AML-193 (cell line): ENCODE measurements at regions not wholly inside any gene's neighbourhood (a gene's known extent, or its start where the extent isn't known, plus 50 kb on each side); places are given as distances from the start of the nearest gene placed in this dataset.

Experiments used
- DNase-seq, 2 experiments: peaks; one replicate each; lab custom pipeline; 2025; lab: John Stamatoyannopoulos, UW

DNA sequence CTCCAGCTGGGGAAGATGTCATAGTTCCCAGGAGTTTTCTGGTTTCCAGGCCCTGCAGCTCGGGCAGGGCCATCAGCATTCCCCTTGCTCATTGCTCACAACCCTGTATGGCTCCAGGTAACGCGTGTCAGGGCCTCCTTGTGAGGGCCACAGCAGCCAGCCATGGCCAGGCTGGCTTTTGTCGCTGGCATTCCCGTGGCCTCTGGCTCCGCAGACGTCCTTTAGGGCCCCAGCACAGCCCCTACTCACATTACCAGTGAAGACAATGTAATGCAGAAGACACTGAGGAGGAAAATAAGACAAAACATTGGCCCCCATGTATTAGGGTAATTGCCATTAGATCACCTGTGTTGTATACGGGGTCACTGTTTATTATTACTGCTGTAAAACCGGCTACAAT is 1799.0 kb downstream of the TP53TG3F start:
- no peak for DNase-seq

DNA sequence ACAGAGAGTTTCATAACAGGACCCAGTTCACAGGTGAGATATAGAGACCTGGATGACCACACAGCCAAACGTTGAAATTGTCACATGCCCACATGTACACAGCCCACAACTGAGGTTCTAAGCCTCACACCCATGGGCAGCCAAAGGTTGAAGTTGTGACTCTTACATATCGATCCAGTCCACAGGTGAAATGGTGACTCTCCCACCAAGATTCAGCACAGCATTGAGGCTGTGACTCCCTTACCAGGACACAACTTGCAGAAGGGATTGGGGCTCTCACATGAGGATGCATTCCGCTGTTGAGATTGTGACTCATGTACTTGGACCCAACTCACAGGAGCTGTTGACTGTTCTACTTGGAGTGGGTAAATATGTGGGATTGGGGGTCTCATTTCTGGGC is 1836.4 kb downstream of the TP53TG3F start:
- DNase-seq: no peak

- DNase-seq: no peak
These were observed 1837.7 kb downstream of the TP53TG3F start for GRCh38 chr16:35296962-35297653.

DNA sequence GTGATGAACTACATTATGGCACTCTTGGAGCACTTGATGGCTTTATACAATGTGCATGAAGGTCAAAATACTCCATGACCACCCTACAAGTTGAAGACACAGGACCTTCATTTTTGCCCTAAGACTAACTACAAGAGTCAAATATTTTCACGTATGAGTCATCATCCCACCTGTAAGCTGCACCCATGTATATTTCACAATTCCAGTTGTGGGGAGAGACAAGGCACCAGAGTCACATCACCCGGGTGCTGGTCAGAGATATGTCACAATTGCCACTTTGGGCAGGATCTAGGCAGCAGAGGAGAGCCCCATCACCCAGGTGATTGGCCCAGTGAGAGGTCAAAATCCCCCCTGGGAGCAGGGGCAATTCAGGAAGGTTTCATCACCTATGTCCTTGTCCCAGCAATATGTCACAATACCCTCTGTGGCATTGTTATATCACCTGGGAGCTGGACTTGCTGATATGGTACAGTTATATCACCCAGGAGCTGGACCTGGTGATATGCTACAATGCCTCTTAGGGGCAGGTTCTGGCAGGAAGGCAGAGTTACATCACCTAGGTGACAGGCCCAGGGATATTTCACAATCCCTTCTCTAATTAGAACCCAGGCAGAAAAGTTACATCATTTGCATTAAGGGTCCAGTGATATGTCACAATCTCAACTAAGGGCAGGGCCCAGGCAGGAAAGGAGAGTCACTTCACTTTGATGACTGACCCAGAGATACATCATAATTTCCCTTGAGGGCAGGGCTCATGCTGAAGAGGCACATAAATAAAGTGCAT is 1839.2 kb downstream of the TP53TG3F start:
- DNase-seq: no peak

DNA sequence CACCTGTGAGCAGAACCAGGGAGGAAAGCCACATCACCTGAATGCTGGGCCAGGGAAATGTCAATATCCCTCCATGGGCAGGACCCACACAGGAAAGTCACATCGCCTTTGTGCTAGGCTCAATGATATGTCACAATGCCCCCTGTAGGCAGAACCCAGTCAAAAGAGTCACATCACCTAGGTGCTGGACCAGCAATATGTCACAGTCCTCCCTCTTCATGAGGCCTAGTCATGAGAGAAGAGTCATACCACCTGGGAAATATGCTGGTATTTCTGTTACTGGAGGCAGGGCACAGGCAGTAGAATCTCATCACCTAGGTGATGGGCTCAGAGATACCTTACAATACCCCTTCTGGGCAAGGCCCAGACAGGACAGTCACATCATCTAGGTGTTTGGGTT is 1843.4 kb downstream of the TP53TG3F start:
- no peak for DNase-seq

DNA sequence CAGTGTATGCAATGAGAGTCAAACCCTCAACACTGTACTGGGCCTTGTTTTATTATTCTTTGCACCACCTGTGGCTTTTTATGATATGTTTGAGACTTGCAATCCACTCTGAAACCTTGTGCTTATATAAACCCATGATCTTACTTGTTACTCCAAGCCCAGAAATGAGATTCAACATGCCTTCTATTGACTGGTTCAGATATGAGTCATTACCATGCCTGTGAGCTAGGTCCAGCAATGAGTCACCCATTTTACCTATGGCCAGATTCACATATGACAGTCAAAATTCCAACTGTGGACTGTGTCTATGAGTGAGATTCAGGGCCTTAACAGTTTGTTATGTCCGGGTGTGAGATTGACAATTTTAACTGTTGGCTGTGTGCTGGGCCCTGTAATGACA is 1846.1 kb downstream of the TP53TG3F start:
- no peak for DNase-seq

DNA sequence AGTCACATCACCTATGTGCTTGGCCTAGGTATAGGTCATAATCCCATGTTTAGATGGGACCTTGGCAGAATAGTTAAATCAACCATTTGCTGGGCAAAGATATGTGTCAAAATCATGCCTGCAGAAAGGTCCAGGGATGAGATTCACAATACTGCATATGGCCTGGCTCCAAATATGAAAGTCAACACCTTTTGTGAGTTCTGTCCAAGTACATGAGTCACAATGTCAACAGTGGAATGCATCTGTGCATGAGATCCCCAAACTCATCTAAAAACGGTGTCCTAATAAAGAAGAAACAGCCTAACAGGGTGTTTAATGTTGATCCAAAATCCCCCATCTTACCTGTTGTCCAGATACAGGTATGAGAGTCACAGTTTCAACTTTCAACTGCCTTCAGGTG is 1847.5 kb downstream of the TP53TG3F start:
- no peak for DNase-seq

DNA sequence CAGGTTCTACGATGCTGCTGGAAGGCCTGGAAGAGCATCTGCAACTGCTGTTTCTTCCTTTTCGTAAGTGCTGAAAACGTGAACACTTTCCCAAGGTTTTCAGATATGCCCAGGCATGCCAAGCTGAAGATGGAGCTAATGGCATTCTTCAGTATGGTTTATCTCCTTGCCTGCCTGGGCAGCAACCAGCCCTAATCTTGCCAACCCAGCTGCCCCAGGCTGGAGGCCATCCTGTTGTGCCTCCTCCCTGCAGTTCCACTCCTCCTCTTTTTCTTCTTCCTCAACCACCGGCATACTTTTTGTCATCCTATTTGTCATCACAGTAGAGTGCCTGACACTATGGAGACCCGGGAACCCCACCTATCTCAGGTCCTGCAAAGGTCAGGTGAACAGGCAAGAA is 1849.3 kb downstream of the TP53TG3F start:
- DNase-seq: no peak

DNA sequence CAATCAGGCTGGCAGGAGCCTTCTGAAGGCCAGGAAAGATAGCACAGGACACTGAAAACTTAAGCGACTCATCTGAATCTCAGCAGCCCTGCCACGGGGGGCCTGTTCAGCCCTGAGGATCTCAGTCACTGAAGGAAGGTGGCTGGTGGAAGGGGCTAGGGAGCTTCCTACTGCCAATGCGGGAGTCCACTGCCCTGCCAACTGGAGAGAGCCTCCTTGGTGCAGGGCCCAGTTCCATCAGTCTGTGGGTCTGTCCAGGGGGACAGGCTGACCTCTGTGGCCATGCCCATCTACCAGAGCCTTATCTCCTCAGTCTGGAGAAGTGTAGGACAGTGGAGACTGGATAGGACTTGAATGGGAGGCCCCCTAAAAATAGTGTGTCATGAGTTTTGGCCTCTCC is 1851.6 kb downstream of the TP53TG3F start:
- DNase-seq: no peak

- DNase-seq: no peak
These were observed 1852.1 kb downstream of the TP53TG3F start for GRCh38 chr16:35311475-35311874.

DNA sequence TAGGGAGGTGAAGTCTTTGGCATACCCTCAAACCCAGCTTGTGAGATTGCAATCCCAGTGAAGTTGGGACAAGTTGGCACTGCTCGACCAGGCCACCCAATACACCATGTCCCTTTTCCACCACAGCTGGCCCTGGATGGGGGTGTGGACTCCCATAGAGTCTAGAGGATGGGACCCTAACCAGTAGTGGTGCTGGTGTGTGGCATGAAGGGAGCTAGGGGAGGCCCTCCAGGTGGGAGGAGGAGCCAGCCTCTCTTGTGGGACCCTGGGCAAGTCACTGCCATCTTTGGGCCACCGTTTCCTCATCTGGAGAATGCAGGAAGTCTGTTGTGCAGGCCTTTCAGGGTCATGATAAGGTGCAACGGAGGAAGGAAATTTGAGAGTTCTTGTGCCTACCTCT is 1854.9 kb downstream of the TP53TG3F start:
- DNase-seq: no peak

- DNase-seq: no peak
These were observed 1860.3 kb downstream of the TP53TG3F start for GRCh38 chr16:35319536-35320192.

DNA sequence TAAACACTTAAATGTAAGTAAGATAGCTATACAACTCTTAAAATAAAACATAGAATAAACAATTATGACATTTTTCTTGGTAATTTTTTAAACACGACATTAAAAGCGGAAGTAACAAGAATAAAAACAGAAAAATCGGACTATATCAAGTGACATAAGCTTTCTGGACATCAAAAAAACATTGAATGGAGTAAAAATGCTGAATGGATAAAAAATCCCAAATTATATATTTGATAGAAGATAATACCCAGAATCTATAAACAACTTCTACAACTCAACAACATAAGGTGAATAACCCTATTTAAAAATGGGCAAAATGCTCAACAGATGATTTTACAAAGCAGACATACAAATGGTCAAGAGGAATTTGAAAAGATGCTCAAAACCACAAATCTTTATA is 1866.5 kb downstream of the TP53TG3F start:
- no peak for DNase-seq

GRCh38 chr16:35339337-35339736 is 1879.9 kb downstream of the TP53TG3F start:
- no peak for DNase-seq

- no peak for DNase-seq
These were observed 1882.6 kb downstream of the TP53TG3F start for GRCh38 chr16:35342012-35342411.

GRCh38 chr16:35344012-35344762 is 1884.8 kb downstream of the TP53TG3F start:
- no peak for DNase-seq

DNA sequence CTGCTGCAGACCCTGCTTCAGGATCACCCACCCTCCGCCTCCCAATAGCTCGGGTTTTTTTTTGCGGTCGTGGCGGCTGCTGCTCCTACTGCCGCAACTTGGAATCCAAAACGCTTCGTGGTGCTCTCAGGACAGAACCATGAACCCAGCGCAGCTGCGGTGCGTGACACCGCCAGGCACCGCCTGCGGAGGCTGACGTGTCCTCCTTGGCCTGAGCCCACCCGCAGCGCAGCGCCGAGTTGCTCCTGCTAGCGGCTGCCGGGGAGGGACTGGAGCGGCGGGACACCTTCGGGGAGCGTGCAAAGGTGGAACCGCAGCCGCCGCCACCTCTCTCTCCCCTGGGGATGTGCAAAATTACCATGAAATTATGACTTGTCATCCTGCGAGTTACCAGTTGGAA is 1893.0 kb downstream of the TP53TG3F start:
- DNase-seq: no peak

DNA sequence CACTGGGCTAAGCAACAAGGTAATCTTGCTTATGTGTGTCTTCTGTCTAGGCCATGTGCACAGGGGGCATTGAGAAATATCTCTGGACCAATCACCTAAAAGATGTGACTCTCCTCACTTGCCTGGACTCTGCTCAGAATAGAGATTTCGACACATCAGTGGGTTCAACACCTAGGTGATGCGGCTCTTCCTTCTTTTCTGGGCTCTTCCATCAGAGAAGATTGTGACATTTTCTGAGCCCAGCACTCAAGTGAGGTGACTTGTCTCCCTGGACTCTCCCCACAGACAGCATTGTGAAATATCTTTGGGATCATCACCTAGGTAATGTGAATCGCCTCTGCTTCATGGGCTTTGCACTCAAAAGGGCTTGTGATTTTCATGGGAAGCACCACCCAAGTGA is 1904.1 kb downstream of the TP53TG3F start:
- DNase-seq: no peak

- no peak for DNase-seq
These were observed 1904.9 kb downstream of the TP53TG3F start for GRCh38 chr16:35364263-35364662.

- peak in 1 of 2 experiments; percentile 1 for DNase-seq
These were observed 1906.3 kb downstream of the TP53TG3F start for GRCh38 chr16:35365675-35366074.

DNA sequence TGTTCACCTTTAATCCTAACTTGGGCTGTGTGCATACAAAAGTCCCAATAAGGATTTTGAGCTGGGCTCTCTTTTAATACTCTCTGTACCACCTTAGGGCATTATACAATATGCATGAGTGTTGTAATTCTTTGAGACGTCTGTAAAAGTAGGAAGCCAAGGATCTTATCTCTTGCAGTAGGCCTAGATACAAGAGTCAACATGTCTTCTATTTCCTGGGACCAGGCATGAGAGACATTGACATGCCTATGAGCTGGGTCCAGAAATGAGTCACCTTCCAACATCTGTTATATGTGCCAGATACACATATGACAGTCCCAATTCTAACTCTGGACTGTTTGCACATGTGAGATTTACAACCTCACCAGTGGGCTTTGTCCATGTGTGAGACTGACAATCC is 1911.2 kb downstream of the TP53TG3F start:
- no peak for DNase-seq

DNA sequence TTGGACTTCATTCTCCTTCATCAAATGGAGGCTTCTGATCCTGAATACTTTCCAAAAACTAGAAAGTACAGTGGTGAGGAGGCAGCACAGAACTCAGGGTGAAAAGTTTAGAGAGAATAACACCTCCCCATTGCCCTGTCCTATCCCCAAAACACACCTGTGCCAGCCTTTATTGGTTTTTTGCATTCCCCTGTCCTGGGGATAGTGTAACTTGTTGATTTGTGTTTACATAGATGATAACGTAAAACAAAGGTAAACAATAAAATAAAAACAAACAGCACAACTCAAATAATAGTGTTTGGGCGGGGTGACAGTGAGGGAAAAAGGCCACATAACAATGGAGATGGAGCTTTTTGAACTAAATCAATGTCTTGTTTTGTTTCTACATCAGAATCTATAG is 1917.7 kb downstream of the TP53TG3F start:
- DNase-seq: no peak
